ENCODE measurements at regions not wholly inside any gene's neighbourhood (a gene's known extent, or its start where the extent isn't known, plus 50 kb on each side); places are given as distances from the start of the nearest gene placed in this dataset.

DNA sequence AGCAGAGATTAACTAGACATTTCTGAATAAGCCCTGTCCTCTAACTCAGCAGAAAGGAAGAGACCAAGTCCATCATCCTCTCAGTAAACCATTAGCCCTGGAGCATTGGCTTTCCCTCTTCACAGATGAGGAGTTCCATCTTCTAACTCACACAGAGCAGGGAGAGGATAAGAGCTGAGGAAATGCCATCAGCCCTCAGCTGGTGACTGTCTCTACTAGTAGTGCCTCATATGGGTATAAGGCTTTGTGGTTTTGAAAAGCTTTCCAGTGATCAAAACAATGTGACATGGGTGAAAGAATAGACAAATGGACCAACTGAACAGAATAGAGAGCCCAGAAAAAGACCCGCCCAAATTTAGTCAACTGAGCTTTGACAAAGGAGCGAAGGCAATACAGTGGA lies 197.2 kb upstream of the NUDT4 start:
- TF ChIP-seq, protein P1, sequence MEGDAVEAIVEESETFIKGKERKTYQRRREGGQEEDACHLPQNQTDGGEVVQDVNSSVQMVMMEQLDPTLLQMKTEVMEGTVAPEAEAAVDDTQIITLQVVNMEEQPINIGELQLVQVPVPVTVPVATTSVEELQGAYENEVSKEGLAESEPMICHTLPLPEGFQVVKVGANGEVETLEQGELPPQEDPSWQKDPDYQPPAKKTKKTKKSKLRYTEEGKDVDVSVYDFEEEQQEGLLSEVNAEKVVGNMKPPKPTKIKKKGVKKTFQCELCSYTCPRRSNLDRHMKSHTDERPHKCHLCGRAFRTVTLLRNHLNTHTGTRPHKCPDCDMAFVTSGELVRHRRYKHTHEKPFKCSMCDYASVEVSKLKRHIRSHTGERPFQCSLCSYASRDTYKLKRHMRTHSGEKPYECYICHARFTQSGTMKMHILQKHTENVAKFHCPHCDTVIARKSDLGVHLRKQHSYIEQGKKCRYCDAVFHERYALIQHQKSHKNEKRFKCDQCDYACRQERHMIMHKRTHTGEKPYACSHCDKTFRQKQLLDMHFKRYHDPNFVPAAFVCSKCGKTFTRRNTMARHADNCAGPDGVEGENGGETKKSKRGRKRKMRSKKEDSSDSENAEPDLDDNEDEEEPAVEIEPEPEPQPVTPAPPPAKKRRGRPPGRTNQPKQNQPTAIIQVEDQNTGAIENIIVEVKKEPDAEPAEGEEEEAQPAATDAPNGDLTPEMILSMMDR (conservative IDR thresholded peaks at IDR 0.05; ENCODE audit: low read length): no peak
- no peak for TF ChIP-seq EZH2phosphoT487 (IDR thresholded peaks at IDR 0.05; ENCODE audit: borderline replicate concordance, low read depth, low read length)

Data from OCI-LY7 (cell line).